ENCODE measurements at regions not wholly inside any gene's neighbourhood (a gene's known extent, or its start where the extent isn't known, plus 50 kb on each side); places are given as distances from the start of the nearest gene placed in this dataset.

- TF ChIP-seq CTCF (IDR thresholded peaks at IDR 0.05 in 2 of 3, conservative IDR thresholded peaks at IDR 0.05 in 1 of 3; ENCODE audit: borderline replicate concordance in 1 of 3, insufficient read depth in 1 of 3, low read depth in 2 of 3, low read length in 2 of 3) = no peak
- TF ChIP-seq SP1 (IDR thresholded peaks at IDR 0.05; ENCODE audit: low read depth) = no peak
- no peak for TF ChIP-seq EZH2 (IDR thresholded peaks at IDR 0.05)
- TF ChIP-seq POLR2AphosphoS5 (IDR thresholded peaks at IDR 0.05; ENCODE audit: low read depth, low read length) = no peak
- TF ChIP-seq REST (IDR thresholded peaks at IDR 0.05; ENCODE audit: low read depth) = no peak
- no peak for TF ChIP-seq ATF3 (IDR thresholded peaks at IDR 0.05)
These were observed 201.5 kb upstream of the CSNK1A1L start for GRCh38 chr13:37306778-37307544.

Measured in HCT116 (cell line).